ENCODE measurements at regions not wholly inside any gene's neighbourhood (a gene's known extent, or its start where the extent isn't known, plus 50 kb on each side); places are given as distances from the start of the nearest gene placed in this dataset.

DNA sequence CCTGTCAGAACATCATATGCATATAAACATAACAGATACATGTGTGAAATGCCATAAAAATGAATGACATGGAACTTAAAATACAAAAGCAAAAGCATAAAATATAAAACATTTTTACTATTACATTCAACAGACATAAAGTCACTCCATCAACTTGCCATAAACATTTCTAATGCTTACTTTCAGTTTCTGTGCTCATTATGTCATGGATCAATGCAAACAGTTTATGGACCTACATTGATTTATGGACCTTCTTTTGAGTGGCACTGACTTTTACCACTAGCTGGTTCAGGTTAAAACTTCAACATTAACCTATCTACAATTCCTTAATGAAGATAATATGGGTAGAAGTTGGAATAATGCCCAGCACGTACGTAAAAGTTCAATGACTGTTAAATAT is 577.4 kb upstream of the LMCD1 start:
- TF ChIP-seq, protein P1, sequence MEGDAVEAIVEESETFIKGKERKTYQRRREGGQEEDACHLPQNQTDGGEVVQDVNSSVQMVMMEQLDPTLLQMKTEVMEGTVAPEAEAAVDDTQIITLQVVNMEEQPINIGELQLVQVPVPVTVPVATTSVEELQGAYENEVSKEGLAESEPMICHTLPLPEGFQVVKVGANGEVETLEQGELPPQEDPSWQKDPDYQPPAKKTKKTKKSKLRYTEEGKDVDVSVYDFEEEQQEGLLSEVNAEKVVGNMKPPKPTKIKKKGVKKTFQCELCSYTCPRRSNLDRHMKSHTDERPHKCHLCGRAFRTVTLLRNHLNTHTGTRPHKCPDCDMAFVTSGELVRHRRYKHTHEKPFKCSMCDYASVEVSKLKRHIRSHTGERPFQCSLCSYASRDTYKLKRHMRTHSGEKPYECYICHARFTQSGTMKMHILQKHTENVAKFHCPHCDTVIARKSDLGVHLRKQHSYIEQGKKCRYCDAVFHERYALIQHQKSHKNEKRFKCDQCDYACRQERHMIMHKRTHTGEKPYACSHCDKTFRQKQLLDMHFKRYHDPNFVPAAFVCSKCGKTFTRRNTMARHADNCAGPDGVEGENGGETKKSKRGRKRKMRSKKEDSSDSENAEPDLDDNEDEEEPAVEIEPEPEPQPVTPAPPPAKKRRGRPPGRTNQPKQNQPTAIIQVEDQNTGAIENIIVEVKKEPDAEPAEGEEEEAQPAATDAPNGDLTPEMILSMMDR (conservative IDR thresholded peaks at IDR 0.05; ENCODE audit: low read depth, low read length): no peak
- TF ChIP-seq FOS (IDR thresholded peaks at IDR 0.05; ENCODE audit: low read depth, low read length): no peak
- TF ChIP-seq MAFK (IDR thresholded peaks at IDR 0.05; ENCODE audit: low read depth, low read length): no peak
- TF ChIP-seq CHD1 (IDR thresholded peaks at IDR 0.05; ENCODE audit: low read depth, low read length): no peak
- TF ChIP-seq SMC3 (IDR thresholded peaks at IDR 0.05; ENCODE audit: low read depth, low read length): no peak
- TF ChIP-seq RAD21 (IDR thresholded peaks at IDR 0.05; ENCODE audit: low read length): no peak
- no peak for TF ChIP-seq POLR2A (IDR thresholded peaks at IDR 0.05; ENCODE audit: low read depth, low read length)
- no peak for TF ChIP-seq RFX5 (IDR thresholded peaks at IDR 0.05; ENCODE audit: low read depth, low read length)

Measured in IMR-90 (cell line).